ENCODE measurements at regions not wholly inside any gene's neighbourhood (a gene's known extent, or its start where the extent isn't known, plus 50 kb on each side); places are given as distances from the start of the nearest gene placed in this dataset.
"Not testable (repeated sequence)": the region's sequence is repeated elsewhere in the genome, so short reads cannot be mapped to it uniquely, and the experiment has no call there.

- in situ Hi-C loops (cut with HindIII; ENCODE audit: low pct_unique_long_range_greater_than_20kb, low sequenced_read_pairs); DNase-seq (ENCODE audit: low read depth): not testable (repeated sequence)
Observed at GRCh38 chr2:87663347-87663746, 84.5 kb upstream of the PLGLB2 start.

GRCh38 chr2:87667027-87667426, 80.9 kb upstream of the PLGLB2 start:
- in situ Hi-C loops (cut with HindIII; ENCODE audit: low pct_unique_long_range_greater_than_20kb, low sequenced_read_pairs) = not testable (repeated sequence)

GRCh38 chr2:87668361-87668760, 79.5 kb upstream of the PLGLB2 start:
- DNase-seq (ENCODE audit: low read depth); in situ Hi-C loops (cut with HindIII; ENCODE audit: low pct_unique_long_range_greater_than_20kb, low sequenced_read_pairs): not testable (repeated sequence)

More at GRCh38 chr2:87667027-87667426, 80.9 kb upstream of the PLGLB2 start:
- DNase-seq (ENCODE audit: low read depth) = not testable (repeated sequence)

GRCh38 chr2:87669633-87670231, 78.2 kb upstream of the PLGLB2 start:
- peak; percentile 29 for DNase-seq (ENCODE audit: low read depth)
- in situ Hi-C loops (cut with HindIII; ENCODE audit: low pct_unique_long_range_greater_than_20kb, low sequenced_read_pairs) = not testable (repeated sequence)

GRCh38 chr2:87672404-87672803, 75.5 kb upstream of the PLGLB2 start:
- in situ Hi-C loops (cut with HindIII; ENCODE audit: low pct_unique_long_range_greater_than_20kb, low sequenced_read_pairs); DNase-seq (ENCODE audit: low read depth): not testable (repeated sequence)

GRCh38 chr2:87674729-87675128, 73.2 kb upstream of the PLGLB2 start:
- in situ Hi-C loops (cut with HindIII; ENCODE audit: low pct_unique_long_range_greater_than_20kb, low sequenced_read_pairs); DNase-seq (ENCODE audit: low read depth): not testable (repeated sequence)

- DNase-seq (ENCODE audit: low read depth); in situ Hi-C loops (cut with HindIII; ENCODE audit: low pct_unique_long_range_greater_than_20kb, low sequenced_read_pairs): not testable (repeated sequence)
Observed at GRCh38 chr2:87675487-87675886, 72.4 kb upstream of the PLGLB2 start.

GRCh38 chr2:87677421-87677923, 70.4 kb upstream of the PLGLB2 start:
- DNase-seq (ENCODE audit: low read depth); in situ Hi-C loops (cut with HindIII; ENCODE audit: low pct_unique_long_range_greater_than_20kb, low sequenced_read_pairs): not testable (repeated sequence)

- in situ Hi-C loops (cut with HindIII; ENCODE audit: low pct_unique_long_range_greater_than_20kb, low sequenced_read_pairs); DNase-seq (ENCODE audit: low read depth): not testable (repeated sequence)
Observed at GRCh38 chr2:87678742-87679173, 69.1 kb upstream of the PLGLB2 start.

- in situ Hi-C loops (cut with HindIII; ENCODE audit: low pct_unique_long_range_greater_than_20kb, low sequenced_read_pairs); DNase-seq (ENCODE audit: low read depth): not testable (repeated sequence)
Observed at GRCh38 chr2:87679950-87680349, 67.9 kb upstream of the PLGLB2 start.

- in situ Hi-C loops (cut with HindIII; ENCODE audit: low pct_unique_long_range_greater_than_20kb, low sequenced_read_pairs); DNase-seq (ENCODE audit: low read depth): not testable (repeated sequence)
Observed at GRCh38 chr2:87680691-87681090, 67.2 kb upstream of the PLGLB2 start.

- DNase-seq (ENCODE audit: low read depth); in situ Hi-C loops (cut with HindIII; ENCODE audit: low pct_unique_long_range_greater_than_20kb, low sequenced_read_pairs): not testable (repeated sequence)
Observed at GRCh38 chr2:87683451-87683850, 64.4 kb upstream of the PLGLB2 start.

GRCh38 chr2:87683961-87684360, 63.9 kb upstream of the PLGLB2 start:
- in situ Hi-C loops (cut with HindIII; ENCODE audit: low pct_unique_long_range_greater_than_20kb, low sequenced_read_pairs); DNase-seq (ENCODE audit: low read depth): not testable (repeated sequence)

- in situ Hi-C loops (cut with HindIII; ENCODE audit: low pct_unique_long_range_greater_than_20kb, low sequenced_read_pairs) = not testable (repeated sequence)
- peak; percentile 48 for DNase-seq (ENCODE audit: low read depth)
Observed at GRCh38 chr2:87685558-87685957, 62.3 kb upstream of the PLGLB2 start.

- in situ Hi-C loops (cut with HindIII; ENCODE audit: low pct_unique_long_range_greater_than_20kb, low sequenced_read_pairs); DNase-seq (ENCODE audit: low read depth): not testable (repeated sequence)
Observed at GRCh38 chr2:87686873-87687549, 60.9 kb upstream of the PLGLB2 start.

GRCh38 chr2:87687550-87688270, 60.2 kb upstream of the PLGLB2 start:
- in situ Hi-C loops (cut with HindIII; ENCODE audit: low pct_unique_long_range_greater_than_20kb, low sequenced_read_pairs) = not testable (repeated sequence)

GRCh38 chr2:87691899-87692592, 55.8 kb upstream of the PLGLB2 start:
- in situ Hi-C loops (cut with HindIII; ENCODE audit: low pct_unique_long_range_greater_than_20kb, low sequenced_read_pairs); DNase-seq (ENCODE audit: low read depth): not testable (repeated sequence)

More at GRCh38 chr2:87687550-87688270, 60.2 kb upstream of the PLGLB2 start:
- not testable (repeated sequence) for DNase-seq (ENCODE audit: low read depth)

- in situ Hi-C loops (cut with HindIII; ENCODE audit: low pct_unique_long_range_greater_than_20kb, low sequenced_read_pairs); DNase-seq (ENCODE audit: low read depth): not testable (repeated sequence)
Observed at GRCh38 chr2:87692914-87693313, 55.0 kb upstream of the PLGLB2 start.

All from Caki2 (cell line).